ENCODE measurements at regions not wholly inside any gene's neighbourhood (a gene's known extent, or its start where the extent isn't known, plus 50 kb on each side); places are given as distances from the start of the nearest gene placed in this dataset.

- no peaks in the 10 kb centered on the region for H3K9me3 ChIP-seq
- no peaks in the 10 kb centered on the region for H3K27me3 ChIP-seq
- no peaks in the 10 kb centered on the region for H3K36me3 ChIP-seq
- no peak for DNase-seq (ENCODE audit: low spot score in 2 of 2)
- no peak overlapping the region for H3K4me3 ChIP-seq
- TF ChIP-seq POLR2A (IDR thresholded peaks at IDR 0.05) (no peak), CTCF (IDR thresholded peaks at IDR 0.05) (no peak), POLR2AphosphoS5 (IDR thresholded peaks at IDR 0.05) (no peak)
- no peaks in the 10 kb centered on the region for H3K4me1 ChIP-seq
- intact Hi-C loops (cut with DNase I; ENCODE audit: low total_unique reads), result loop anchor here (5.0 kb wide), 1 partner anchor 1064 kb away; no protein-coding TSS in a partner anchor
- H3K27ac ChIP-seq, result no peak overlapping the region
Observed at GRCh38 chr2:133636287-133636686, 68.0 kb upstream of the NCKAP5 start.

- no peak for TF ChIP-seq POLR2A (IDR thresholded peaks at IDR 0.05)
- TF ChIP-seq POLR2AphosphoS5 (IDR thresholded peaks at IDR 0.05), result no peak
- no peaks in the 10 kb centered on the region for H3K27me3 ChIP-seq
- intact Hi-C loops (cut with DNase I; ENCODE audit: low total_unique reads), result no loop called here
- no peak overlapping the region for H3K27ac ChIP-seq
- H3K4me1 ChIP-seq, result no peaks in the 10 kb centered on the region
- DNase-seq (ENCODE audit: low spot score in 2 of 2), result no peak
- no peaks in the 10 kb centered on the region for H3K9me3 ChIP-seq
- H3K36me3 ChIP-seq, result no peaks in the 10 kb centered on the region
- no peak overlapping the region for H3K4me3 ChIP-seq
Observed at GRCh38 chr2:133640103-133640502, 71.8 kb upstream of the NCKAP5 start.

- H3K4me3 ChIP-seq, result no peak overlapping the region
- H3K9me3 ChIP-seq, result no peaks in the 10 kb centered on the region
- TF ChIP-seq CTCF (IDR thresholded peaks at IDR 0.05) (peak; percentile 18 to 61 (median 50)), POLR2AphosphoS5 (IDR thresholded peaks at IDR 0.05) (peak in 2 of 3 donors; percentile 52 to 79), POLR2A (IDR thresholded peaks at IDR 0.05) (no peak)
- peak overlapping the region; percentile 63 to 71 for H3K27ac ChIP-seq
- intact Hi-C loops (cut with DNase I; ENCODE audit: low total_unique reads), result no loop called here
- H3K4me1 ChIP-seq, result no peaks in the 10 kb centered on the region
- peak; percentile 89 to 91 for DNase-seq (ENCODE audit: low spot score in 2 of 2)
- no peaks in the 10 kb centered on the region for H3K36me3 ChIP-seq
- H3K27me3 ChIP-seq, result no peaks in the 10 kb centered on the region
Observed at GRCh38 chr2:133641497-133641896, 73.2 kb upstream of the NCKAP5 start.

- TF ChIP-seq POLR2A (IDR thresholded peaks at IDR 0.05), result no peak
- no peak for TF ChIP-seq POLR2AphosphoS5 (IDR thresholded peaks at IDR 0.05)
- no peak for TF ChIP-seq CTCF (IDR thresholded peaks at IDR 0.05)
- H3K27ac ChIP-seq, result peak overlapping the region; percentile 57 to 71
- H3K4me1 ChIP-seq, result no peaks in the 10 kb centered on the region
- DNase-seq (ENCODE audit: low spot score in 2 of 2), result no peak
- no peaks in the 10 kb centered on the region for H3K9me3 ChIP-seq
- no peaks in the 10 kb centered on the region for H3K27me3 ChIP-seq
- H3K36me3 ChIP-seq, result no peaks in the 10 kb centered on the region
- H3K4me3 ChIP-seq, result no peak overlapping the region
- intact Hi-C loops (cut with DNase I; ENCODE audit: low total_unique reads), result no loop called here
Observed at GRCh38 chr2:133641942-133642725, 73.9 kb upstream of the NCKAP5 start.

GRCh38 chr2:133642791-133643191 lies 74.5 kb upstream of the NCKAP5 start:
- no peaks in the 10 kb centered on the region for H3K4me1 ChIP-seq
- no peak for DNase-seq (ENCODE audit: low spot score in 2 of 2)
- no peaks in the 10 kb centered on the region for H3K36me3 ChIP-seq
- TF ChIP-seq POLR2AphosphoS5 (IDR thresholded peaks at IDR 0.05) (no peak), POLR2A (IDR thresholded peaks at IDR 0.05) (no peak), CTCF (IDR thresholded peaks at IDR 0.05) (no peak)
- no peaks in the 10 kb centered on the region for H3K27me3 ChIP-seq
- H3K27ac ChIP-seq, result peak overlapping the region in 1 of 2 donors; percentile 57
- intact Hi-C loops (cut with DNase I; ENCODE audit: low total_unique reads), result no loop called here
- H3K9me3 ChIP-seq, result no peaks in the 10 kb centered on the region
- H3K4me3 ChIP-seq, result no peak overlapping the region
